Testis (tissue), 2 donors: ENCODE measurements at regions not wholly inside any gene's neighbourhood (a gene's known extent, or its start where the extent isn't known, plus 50 kb on each side); places are given as distances from the start of the nearest gene placed in this dataset.

Experiments used
- CTCF ChIP-seq, 3 experiments: fragments of 450-650 bp in 2 of 3; fragments of 200-600 bp in 1 of 3; sonication (generic) in 1 of 3; IDR thresholded peaks; one replicate each; pipeline ENCODE4 v1.5.1; 2016 to 2019; ENCODE audit warnings: antibody characterized with exemption in 3 of 3, mild to moderate bottlenecking in 2 of 3, moderate library complexity in 1 of 3
- POLR2A ChIP-seq: fragments of 450-650 bp; IDR thresholded peaks from one replicate; pipeline ENCODE4 v1.6.1; 2017; ENCODE audit warnings: antibody characterized with exemption, mild to moderate bottlenecking, moderate library complexity

GRCh38 chr1:199264911-199265310 lies 626.1 kb downstream of the PTPRC start:
- TF ChIP-seq CTCF (IDR thresholded peaks at IDR 0.05) (no peak), POLR2A (no peak)
